H1 (cell line): ENCODE measurements at regions not wholly inside any gene's neighbourhood (a gene's known extent, or its start where the extent isn't known, plus 50 kb on each side); places are given as distances from the start of the nearest gene placed in this dataset.

Experiments used
- CTCF ChIA-PET: fragments of 300-600 bp; sonication (Branson Sonifier 250); formaldehyde crosslinking; loops from one replicate; lab custom pipeline; 2021; ENCODE audit not compliant: partially characterized antibody; lab: Charles Lee
- POLR2A ChIA-PET: fragments of 300-600 bp; sonication (Branson Sonifier 250); formaldehyde crosslinking; loops from one replicate; lab custom pipeline; 2021; ENCODE audit warnings: inconsistent platforms; ENCODE audit not compliant: partially characterized antibody; lab: Charles Lee
- DNase-seq, 2 experiments: peaks; one replicate each; pipeline versions ENCODE4 v3.0.0 to v3.0.0-alpha.2; 2010 to 2022; ENCODE audit warnings: low spot score in 2 of 2, low read depth in 1 of 2, mixed read lengths in 1 of 2
- FAIRE-seq: peaks from 2 replicates; lab custom pipeline; 2011; peaks lifted over from hg19 to GRCh38; lab: Jason Lieb, UNC
- H2AFZ ChIP-seq: 2 replicates; pipeline ENCODE4 v1.8.1; 2012; ENCODE audit warnings: low read length, inconsistent platforms
- H2AK5ac ChIP-seq: 2 replicates; pipeline ENCODE4 v1.6.1; 2013; ENCODE audit warnings: low read depth, low read length
- H2BK120ac ChIP-seq: replicated peaks from 2 replicates; pipeline ENCODE3; 2013; ENCODE audit warnings: low read depth, low read length, inconsistent platforms
- H2BK12ac ChIP-seq: 2 replicates; pipeline ENCODE4 v1.6.1; 2013; ENCODE audit warnings: low read depth, low read length
- H2BK15ac ChIP-seq: 2 replicates; pipeline ENCODE4 v1.6.1; 2013; ENCODE audit warnings: low read length
- H2BK20ac ChIP-seq: 2 replicates; pipeline ENCODE4 v1.6.1; 2013; ENCODE audit warnings: low read length
- H2BK5ac ChIP-seq: 2 replicates; pipeline ENCODE4 v1.6.1; 2013; ENCODE audit warnings: low read depth, low read length
- H3K14ac ChIP-seq: 2 replicates; pipeline ENCODE4 v1.6.1; 2013; ENCODE audit warnings: inconsistent platforms; ENCODE audit not compliant: insufficient read length
- H3K18ac ChIP-seq: 2 replicates; pipeline ENCODE4 v1.6.1; 2013; ENCODE audit warnings: low read length; ENCODE audit errors: extremely low read depth
- H3K23ac ChIP-seq: 2 replicates; pipeline ENCODE4 v1.6.1; 2013; ENCODE audit warnings: inconsistent platforms; ENCODE audit not compliant: insufficient read length
- H3K23me2 ChIP-seq: 2 replicates; pipeline ENCODE4 v1.6.1; 2013; ENCODE audit warnings: low read depth, low read length
- H3K27ac ChIP-seq: 2 replicates; pipeline ENCODE4 v1.6.1; 2011; ENCODE audit warnings: low read depth, low read length, inconsistent platforms
- H3K27me3 ChIP-seq, 4 experiments: replicated peaks in 1 of 4; 1 replicate in 1 of 4; 2 replicates in 3 of 4; pipeline versions ENCODE4 v1.6.1 to v1.8.1; 2011 to 2013; ENCODE audit warnings: low read length in 3 of 4, mild to moderate bottlenecking in 3 of 4, inconsistent platforms in 2 of 4, mixed read lengths in 2 of 4, moderate library complexity in 1 of 4; ENCODE audit not compliant: control insufficient read depth in 3 of 4, insufficient read depth in 3 of 4; ENCODE audit errors: extremely low read depth in 1 of 4
- H3K36me3 ChIP-seq, 4 experiments: 2 replicates each; pipeline versions ENCODE4 v1.6.1 to v1.8.1; 2011 to 2013; ENCODE audit warnings: mild to moderate bottlenecking in 4 of 4, low read length in 3 of 4, moderate library complexity in 2 of 4, control low read depth in 1 of 4, inconsistent platforms in 1 of 4; ENCODE audit not compliant: insufficient read depth in 4 of 4, control insufficient read depth in 2 of 4
- H3K4ac ChIP-seq: replicated peaks from 2 replicates; pipeline ENCODE3; 2013; ENCODE audit warnings: low read length, low read depth, mixed read lengths, inconsistent platforms; ENCODE audit not compliant: insufficient read length
- H3K4me1 ChIP-seq, 4 experiments: replicated peaks in 1 of 4; 1 replicate in 1 of 4; 2 replicates in 3 of 4; pipeline versions ENCODE4 v1.6.1 to v1.8.1; 2011 to 2013; ENCODE audit warnings: low read length in 3 of 4, inconsistent platforms in 2 of 4, mixed read lengths in 1 of 4; ENCODE audit not compliant: insufficient read depth in 4 of 4, control insufficient read depth in 3 of 4
- H3K4me2 ChIP-seq, 2 experiments: 2 replicates each; pipeline versions ENCODE4 v1.6.1 to v1.8.1; 2011 to 2013; ENCODE audit warnings: low read depth in 2 of 2, low read length in 2 of 2, control low read depth in 1 of 2, inconsistent platforms in 1 of 2, mild to moderate bottlenecking in 1 of 2; ENCODE audit not compliant: insufficient read depth in 1 of 2
- H3K4me3 ChIP-seq, 4 experiments: fragments of 200-600, 300-600 bp in 1 of 4; sonication (generic), shearing (Covaris generic), sonication (Bioruptor Twin) in 1 of 4; 2 replicates each; pipeline versions ENCODE4 v1.5.1 to v1.8.1; 2011 to 2016; ENCODE audit warnings: low read length in 4 of 4, low read depth in 3 of 4, control low read depth in 2 of 4, inconsistent platforms in 2 of 4, mild to moderate bottlenecking in 2 of 4, mixed read lengths in 1 of 4, moderate library complexity in 1 of 4; ENCODE audit not compliant: insufficient read depth in 2 of 4; ENCODE audit errors: extremely low read depth in 1 of 4
- H3K56ac ChIP-seq: replicated peaks from 2 replicates; pipeline ENCODE3; 2013; ENCODE audit warnings: low read depth, mild to moderate bottlenecking, mixed read lengths, low read length, inconsistent platforms; ENCODE audit not compliant: insufficient read length
- H3K79me1 ChIP-seq: 2 replicates; pipeline ENCODE4 v1.6.1; 2013; ENCODE audit warnings: low read depth, low read length, control low read depth
- H3K79me2 ChIP-seq, 2 experiments: 2 replicates each; pipeline versions ENCODE4 v1.6.1 to v1.8.1; 2012 to 2013; ENCODE audit warnings: low read length in 2 of 2, mild to moderate bottlenecking in 2 of 2, inconsistent platforms in 1 of 2; ENCODE audit not compliant: insufficient read depth in 2 of 2, control insufficient read depth in 1 of 2
- H3K9ac ChIP-seq, 4 experiments: replicated peaks in 1 of 4; 1 replicate in 1 of 4; 2 replicates in 3 of 4; pipeline versions ENCODE4 v1.6.1 to v1.8.1; 2011 to 2013; ENCODE audit warnings: low read depth in 3 of 4, low read length in 3 of 4, control low read depth in 2 of 4, mild to moderate bottlenecking in 2 of 4, moderate library complexity in 2 of 4, inconsistent platforms in 1 of 4; ENCODE audit errors: extremely low read depth in 1 of 4
- H3K9me3 ChIP-seq, 2 experiments: 2 replicates each; pipeline versions ENCODE4 v1.6.1 to v1.8.1; 2012 to 2013; ENCODE audit warnings: mild to moderate bottlenecking in 2 of 2, moderate library complexity in 2 of 2, control low read depth in 1 of 2, inconsistent platforms in 1 of 2, low read depth in 1 of 2, low read length in 1 of 2, mixed read lengths in 1 of 2; ENCODE audit not compliant: insufficient read depth in 2 of 2
- H4K20me1 ChIP-seq, 2 experiments: replicated peaks in 1 of 2; 2 replicates each; pipeline versions ENCODE3 to v1.8.1; 2011 to 2013; ENCODE audit warnings: inconsistent platforms in 2 of 2, low read length in 2 of 2, mild to moderate bottlenecking in 1 of 2; ENCODE audit not compliant: insufficient read depth in 2 of 2, control insufficient read depth in 1 of 2
- H4K5ac ChIP-seq: 2 replicates; pipeline ENCODE4 v1.6.1; 2013; ENCODE audit warnings: low read length, low read depth, mixed read lengths, inconsistent platforms; ENCODE audit not compliant: insufficient read length
- H4K8ac ChIP-seq: 2 replicates; pipeline ENCODE4 v1.8.0; 2013; ENCODE audit warnings: mild to moderate bottlenecking, moderate library complexity, low read length, inconsistent platforms; ENCODE audit not compliant: insufficient read depth; ENCODE audit errors: extremely low read depth
- H4K91ac ChIP-seq: replicated peaks from 2 replicates; pipeline ENCODE3; 2013; ENCODE audit warnings: low read length, mixed read lengths, inconsistent platforms; ENCODE audit not compliant: insufficient read length
- BACH1 ChIP-seq: IDR thresholded peaks from 2 replicates; pipeline ENCODE4 v1.6.1; 2012; ENCODE audit warnings: low read length, improper control_type of control experiment
- CTBP2 ChIP-seq: IDR thresholded peaks from 2 replicates; pipeline ENCODE4 v1.7.0; 2011; ENCODE audit warnings: borderline replicate concordance, mild to moderate bottlenecking, moderate library complexity, mixed read lengths, low read length; ENCODE audit not compliant: insufficient read depth, insufficient read length
- KDM1A ChIP-seq: fragments of 200-600, 300-600 bp; sonication (generic); IDR thresholded peaks from 2 replicates; pipeline ENCODE4 v1.7.1; 2016; ENCODE audit warnings: mild to moderate bottlenecking, low read length, borderline replicate concordance
- RAD21 ChIP-seq, 2 experiments: IDR thresholded peaks in 1 of 2; conservative IDR thresholded peaks in 1 of 2; 2 replicates each; pipeline ENCODE4 v1.6.1; 2011; ENCODE audit warnings: low read depth in 2 of 2, low read length in 2 of 2, improper control_type of control experiment in 1 of 2, inconsistent platforms in 1 of 2, mild to moderate bottlenecking in 1 of 2, moderate library complexity in 1 of 2
- RNF2 ChIP-seq: fragments of 200-900, 300-1000 bp; sonication (generic); IDR thresholded peaks from 2 replicates; pipeline ENCODE4 v1.7.1; 2016; ENCODE audit warnings: borderline replicate concordance, low read depth, mild to moderate bottlenecking, antibody characterized with exemption, low read length; ENCODE audit not compliant: poor library complexity, severe bottlenecking; ENCODE audit errors: missing control alignments
- SIRT6 ChIP-seq: IDR thresholded peaks from one replicate; pipeline ENCODE4 v1.7.1; 2012; ENCODE audit warnings: low read length, inconsistent platforms
- WGBS, 2 experiments: shearing (Covaris generic) in 1 of 2; methylation state at CpG; one replicate each; pipeline versions ENCODE4 v1.1.6 to v1.1.7; 2013 to 2015; ENCODE audit warnings: low lambda C conversion rate in 2 of 2, mixed read lengths in 2 of 2, inconsistent platforms in 1 of 2, low coverage in 1 of 2, missing lambda C conversion rate in 1 of 2; ENCODE audit not compliant: insufficient replicate concordance in 2 of 2, insufficient coverage in 1 of 2, insufficient read length in 1 of 2; ENCODE audit errors: extremely low coverage in 1 of 2, missing lambda C conversion rate in 1 of 2; 5-methylcytosine and 5-hydroxymethylcytosine counted together
- TF ChIP-seq, protein P1 (sequence below), 3 experiments: IDR thresholded peaks; 1 replicate in 2 of 3; 2 replicates in 1 of 3; pipeline versions ENCODE4 v1.5.1 to v1.6.1; 2011; ENCODE audit warnings: low read length in 3 of 3, mild to moderate bottlenecking in 3 of 3, inconsistent platforms in 2 of 3, low read depth in 1 of 3, moderate library complexity in 1 of 3; ENCODE audit not compliant: insufficient read depth in 1 of 3; ENCODE audit errors: control extremely low read depth in 1 of 3
- TF ChIP-seq, protein P2 (sequence below): IDR thresholded peaks from 2 replicates; pipeline ENCODE4 v1.6.1; 2011; ENCODE audit warnings: low read depth, mild to moderate bottlenecking, low read length; ENCODE audit not compliant: insufficient read depth

DNA sequence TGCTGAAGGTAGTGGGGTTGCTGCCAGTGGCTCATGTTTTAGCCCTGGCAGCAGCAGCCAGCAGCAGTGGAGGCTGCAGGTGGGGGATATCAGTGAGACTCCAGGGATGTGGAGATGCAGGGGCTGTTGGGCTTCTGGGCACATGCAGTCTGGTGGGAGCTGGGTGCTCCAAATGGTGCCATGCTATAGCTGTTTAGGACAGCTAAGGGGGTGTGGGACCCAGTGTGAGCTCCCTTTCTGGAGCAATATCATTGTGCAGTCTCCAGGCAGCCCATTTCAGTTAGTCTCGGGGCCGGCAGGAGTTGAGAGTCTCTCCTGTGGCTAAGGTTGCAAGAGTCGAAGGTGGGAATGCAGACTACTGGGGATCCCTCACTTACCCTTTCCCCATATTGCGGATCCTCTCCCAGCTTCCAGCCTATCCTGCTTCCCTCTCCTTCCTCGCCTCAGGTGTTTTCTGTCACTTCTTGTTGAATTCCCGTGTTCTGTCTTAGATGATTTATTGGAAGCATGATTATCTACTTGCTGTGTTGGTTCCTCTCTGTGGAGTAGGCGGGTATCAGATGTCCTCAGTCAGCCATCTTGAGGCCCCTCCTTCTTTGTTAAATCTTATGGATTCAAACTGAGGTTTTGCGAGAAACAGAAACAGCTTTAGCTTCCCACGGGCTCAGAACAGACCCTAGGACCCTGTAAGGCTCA lies 112.0 kb downstream of the FAM43A start:
- Histone ChIP-seq H3K9ac (no peak overlapping the region), H2BK5ac (no peak overlapping the region), H3K4ac (no peak overlapping the region), H2BK20ac (no peak overlapping the region), H3K9me3 (no peaks in the 10 kb centered on the region), H2BK12ac (no peak overlapping the region), H4K8ac (no peak overlapping the region), H3K4me3 (no peak overlapping the region), H3K27me3 (no peaks in the 10 kb centered on the region), H2BK15ac (no peak overlapping the region), H3K79me2 (no peaks in the 10 kb centered on the region), H3K18ac (no peak overlapping the region), H4K91ac (no peak overlapping the region), H3K27ac (no peak overlapping the region), H3K23ac (no peak overlapping the region), H3K4me2 (no peak overlapping the region), H2AK5ac (no peak overlapping the region), H2BK120ac (no peak overlapping the region), H3K14ac (no peak overlapping the region), H2AFZ (no peak overlapping the region), H3K23me2 (no peaks in the 10 kb centered on the region), H4K20me1 (no peaks in the 10 kb centered on the region), H3K79me1 (no peaks in the 10 kb centered on the region), H3K4me1 (peaks cover 0 to 7% (median 5%) of the 10 kb centered on the region in 4 experiments; a peak in 4 of 7 replicates), H4K5ac (no peak overlapping the region), H3K36me3 (no peaks in the 10 kb centered on the region), H3K56ac (no peak overlapping the region)
- DNase-seq (no peak), FAIRE-seq (no peak)
- ChIA-PET CTCF (interaction anchor here (1.1 to 4.0 kb wide), 3 partner anchors 110 to 188 kb away, joined by 3 to 10 read pairs (median 6); no protein-coding TSS in a partner anchor), POLR2A (interaction anchor here (1.4 kb wide), 1 partner anchor 125 kb away, joined by 3 read pairs; the partner anchor contains the start of gene LSG1)
- 91% methylated on average over 9 of the region's 9 CpGs; no CpG with 5 or more reads in 1 of the 2 experiments for WGBS, 2 experiments
- TF ChIP-seq, protein P1, sequence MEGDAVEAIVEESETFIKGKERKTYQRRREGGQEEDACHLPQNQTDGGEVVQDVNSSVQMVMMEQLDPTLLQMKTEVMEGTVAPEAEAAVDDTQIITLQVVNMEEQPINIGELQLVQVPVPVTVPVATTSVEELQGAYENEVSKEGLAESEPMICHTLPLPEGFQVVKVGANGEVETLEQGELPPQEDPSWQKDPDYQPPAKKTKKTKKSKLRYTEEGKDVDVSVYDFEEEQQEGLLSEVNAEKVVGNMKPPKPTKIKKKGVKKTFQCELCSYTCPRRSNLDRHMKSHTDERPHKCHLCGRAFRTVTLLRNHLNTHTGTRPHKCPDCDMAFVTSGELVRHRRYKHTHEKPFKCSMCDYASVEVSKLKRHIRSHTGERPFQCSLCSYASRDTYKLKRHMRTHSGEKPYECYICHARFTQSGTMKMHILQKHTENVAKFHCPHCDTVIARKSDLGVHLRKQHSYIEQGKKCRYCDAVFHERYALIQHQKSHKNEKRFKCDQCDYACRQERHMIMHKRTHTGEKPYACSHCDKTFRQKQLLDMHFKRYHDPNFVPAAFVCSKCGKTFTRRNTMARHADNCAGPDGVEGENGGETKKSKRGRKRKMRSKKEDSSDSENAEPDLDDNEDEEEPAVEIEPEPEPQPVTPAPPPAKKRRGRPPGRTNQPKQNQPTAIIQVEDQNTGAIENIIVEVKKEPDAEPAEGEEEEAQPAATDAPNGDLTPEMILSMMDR (IDR thresholded peaks at IDR 0.05; ENCODE audit: control extremely low read depth in 1 of 3, insufficient read depth in 1 of 3, low read depth in 1 of 3, low read length in 3 of 3) = no peak
- TF ChIP-seq BACH1 (no peak), CTBP2 (no peak), RAD21 (IDR thresholded peaks at IDR 0.05 in 1 of 2, conservative IDR thresholded peaks at IDR 0.05 in 1 of 2; ENCODE audit: low read depth in 2 of 2, low read length in 2 of 2) (no peak), RNF2 (no peak), SIRT6 (no peak), KDM1A (no peak)
- TF ChIP-seq, protein P2, sequence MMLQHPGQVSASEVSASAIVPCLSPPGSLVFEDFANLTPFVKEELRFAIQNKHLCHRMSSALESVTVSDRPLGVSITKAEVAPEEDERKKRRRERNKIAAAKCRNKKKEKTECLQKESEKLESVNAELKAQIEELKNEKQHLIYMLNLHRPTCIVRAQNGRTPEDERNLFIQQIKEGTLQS = no peak
